Vagina (tissue), 2 donors: ENCODE measurements at regions not wholly inside any gene's neighbourhood (a gene's known extent, or its start where the extent isn't known, plus 50 kb on each side); places are given as distances from the start of the nearest gene placed in this dataset.

Experiments used
- POLR2A ChIP-seq, 2 donors: fragments of 450-650 bp; IDR thresholded peaks; one replicate each; pipeline ENCODE4 v1.6.1; 2017; ENCODE audit warnings: antibody characterized with exemption in 2 of 2, mild to moderate bottlenecking in 2 of 2, moderate library complexity in 2 of 2
- TF ChIP-seq, protein P1 (sequence below), 3 experiments: fragments of 450-650 bp in 2 of 3; fragments of 200-600 bp in 1 of 3; sonication (generic) in 1 of 3; IDR thresholded peaks; one replicate each; pipeline ENCODE4 v1.5.1; 2017 to 2019; ENCODE audit warnings: antibody characterized with exemption in 3 of 3, mild to moderate bottlenecking in 2 of 3, moderate library complexity in 2 of 3

GRCh38 chrX:139475432-139475831, 55.1 kb upstream of the F9 start:
- TF ChIP-seq POLR2A (IDR thresholded peaks at IDR 0.05), result no peak
- TF ChIP-seq, protein P1, sequence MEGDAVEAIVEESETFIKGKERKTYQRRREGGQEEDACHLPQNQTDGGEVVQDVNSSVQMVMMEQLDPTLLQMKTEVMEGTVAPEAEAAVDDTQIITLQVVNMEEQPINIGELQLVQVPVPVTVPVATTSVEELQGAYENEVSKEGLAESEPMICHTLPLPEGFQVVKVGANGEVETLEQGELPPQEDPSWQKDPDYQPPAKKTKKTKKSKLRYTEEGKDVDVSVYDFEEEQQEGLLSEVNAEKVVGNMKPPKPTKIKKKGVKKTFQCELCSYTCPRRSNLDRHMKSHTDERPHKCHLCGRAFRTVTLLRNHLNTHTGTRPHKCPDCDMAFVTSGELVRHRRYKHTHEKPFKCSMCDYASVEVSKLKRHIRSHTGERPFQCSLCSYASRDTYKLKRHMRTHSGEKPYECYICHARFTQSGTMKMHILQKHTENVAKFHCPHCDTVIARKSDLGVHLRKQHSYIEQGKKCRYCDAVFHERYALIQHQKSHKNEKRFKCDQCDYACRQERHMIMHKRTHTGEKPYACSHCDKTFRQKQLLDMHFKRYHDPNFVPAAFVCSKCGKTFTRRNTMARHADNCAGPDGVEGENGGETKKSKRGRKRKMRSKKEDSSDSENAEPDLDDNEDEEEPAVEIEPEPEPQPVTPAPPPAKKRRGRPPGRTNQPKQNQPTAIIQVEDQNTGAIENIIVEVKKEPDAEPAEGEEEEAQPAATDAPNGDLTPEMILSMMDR (IDR thresholded peaks at IDR 0.05), result no peak
